H7 (cell line): ENCODE measurements at regions not wholly inside any gene's neighbourhood (a gene's known extent, or its start where the extent isn't known, plus 50 kb on each side); places are given as distances from the start of the nearest gene placed in this dataset.

Experiments
- DNase-seq: peaks from one replicate; pipeline ENCODE4 v3.0.0; 2012
- H3K27me3 ChIP-seq: 2 replicates; pipeline ENCODE4 v1.6.0; 2011; ENCODE audit warnings: mild to moderate bottlenecking, low read length; ENCODE audit not compliant: control insufficient read depth, insufficient read depth
- H3K36me3 ChIP-seq: replicated peaks from 2 replicates; pipeline ENCODE4 v1.5.1; 2011; ENCODE audit warnings: low read length; ENCODE audit not compliant: control insufficient read depth, insufficient read depth
- H3K4me3 ChIP-seq: 2 replicates; pipeline ENCODE4 v1.5.1; 2011; ENCODE audit warnings: low read depth, mild to moderate bottlenecking, control low read depth, low read length, moderate library complexity; ENCODE audit not compliant: insufficient read depth

DNA sequence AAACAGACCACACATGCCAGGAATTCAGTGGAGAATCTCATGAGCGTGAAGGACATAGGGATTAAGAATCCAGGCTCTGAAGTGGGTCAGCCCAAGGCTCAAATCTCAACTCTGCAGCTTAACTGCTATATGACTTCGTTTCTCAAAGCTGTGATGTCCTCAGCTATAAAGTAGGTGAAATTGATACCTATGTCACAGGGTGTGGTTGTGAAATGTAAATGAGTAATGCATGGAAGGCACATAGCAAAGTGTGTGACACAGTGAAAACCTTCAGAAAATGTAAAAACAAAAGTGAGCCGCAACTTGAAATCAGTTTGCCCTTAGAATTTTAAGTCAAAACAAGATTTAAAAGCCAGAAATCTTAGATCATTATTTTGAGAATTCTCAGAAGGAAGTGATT lies 145.7 kb upstream of the PRMT6 start:
- Histone ChIP-seq H3K36me3 (no peaks in the 10 kb centered on the region), H3K27me3 (no peaks in the 10 kb centered on the region; the same call in 1 of the 2 replicates), H3K4me3 (no peak overlapping the region)
- no peak for DNase-seq

DNA sequence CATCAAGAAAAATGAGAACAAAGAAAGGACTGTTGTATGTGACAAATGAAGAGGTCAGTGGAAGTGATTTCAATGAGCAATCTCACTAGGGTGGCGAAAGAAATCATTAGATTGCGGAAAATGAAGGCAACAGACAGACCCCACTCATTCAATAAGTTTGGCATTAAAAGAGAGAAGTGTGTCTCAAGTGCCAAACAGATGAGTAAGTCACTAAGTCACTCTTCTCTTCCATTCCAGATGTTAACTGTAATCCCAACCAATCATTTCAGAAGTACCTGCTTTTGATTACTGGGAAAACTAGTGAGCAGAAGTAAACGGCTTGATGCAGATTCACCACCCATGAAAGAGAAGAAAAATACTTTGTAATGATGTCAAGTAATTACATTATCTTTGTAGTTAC lies 144.3 kb upstream of the PRMT6 start:
- Histone ChIP-seq H3K36me3 (no peaks in the 10 kb centered on the region), H3K27me3 (no peaks in the 10 kb centered on the region; the same call in 1 of the 2 replicates), H3K4me3 (no peak overlapping the region)
- DNase-seq: no peak

DNA sequence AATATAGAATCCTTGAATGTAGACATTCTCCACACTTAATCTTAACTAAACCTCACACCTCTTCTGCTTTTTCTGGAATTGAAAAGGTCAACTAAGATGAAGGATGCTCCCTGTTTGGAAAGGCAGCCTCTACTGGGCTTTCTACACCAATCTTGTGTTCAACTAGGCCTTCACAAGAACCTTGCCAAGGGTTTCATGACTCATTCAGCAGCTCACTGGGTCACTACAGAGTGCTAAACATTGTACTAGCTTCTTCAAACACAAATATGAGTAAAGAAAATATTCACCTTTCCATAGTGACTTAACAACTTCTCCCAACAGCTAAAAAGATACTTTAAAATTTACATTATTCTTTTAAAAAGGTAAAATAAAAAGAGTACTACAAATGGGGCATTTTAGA lies 135.3 kb upstream of the PRMT6 start:
- Histone ChIP-seq H3K36me3 (no peaks in the 10 kb centered on the region), H3K27me3 (no peaks in the 10 kb centered on the region), H3K4me3 (no peak overlapping the region)
- DNase-seq: no peak

DNA sequence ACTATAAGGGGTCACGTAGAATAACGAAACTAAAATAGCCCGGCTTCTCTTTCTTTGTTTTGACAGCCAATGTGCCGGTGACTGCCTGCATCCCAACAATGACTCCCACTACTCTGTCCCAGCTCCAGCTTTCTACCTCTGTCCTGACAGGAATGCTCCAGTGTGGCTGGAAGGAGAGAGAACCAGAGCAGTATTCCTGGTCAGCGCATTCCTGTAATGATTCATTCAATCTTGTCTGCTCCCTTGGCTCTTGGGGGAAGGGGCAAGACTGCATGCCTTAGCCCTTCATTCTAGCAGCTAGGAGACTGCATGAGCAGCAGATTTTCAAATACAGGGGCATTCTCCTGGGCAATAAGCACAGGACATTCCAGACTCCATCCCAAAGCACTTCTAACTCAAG lies 132.1 kb upstream of the PRMT6 start:
- Histone ChIP-seq H3K36me3 (no peaks in the 10 kb centered on the region), H3K4me3 (no peak overlapping the region), H3K27me3 (no peaks in the 10 kb centered on the region)
- peak; percentile 7 for DNase-seq

- no peaks in the 10 kb centered on the region for H3K36me3 ChIP-seq
- no peaks in the 10 kb centered on the region for H3K27me3 ChIP-seq
- no peak for DNase-seq
- no peak overlapping the region for H3K4me3 ChIP-seq
Measured at GRCh38 chr1:106925750-106926149, 130.7 kb upstream of the PRMT6 start.

DNA sequence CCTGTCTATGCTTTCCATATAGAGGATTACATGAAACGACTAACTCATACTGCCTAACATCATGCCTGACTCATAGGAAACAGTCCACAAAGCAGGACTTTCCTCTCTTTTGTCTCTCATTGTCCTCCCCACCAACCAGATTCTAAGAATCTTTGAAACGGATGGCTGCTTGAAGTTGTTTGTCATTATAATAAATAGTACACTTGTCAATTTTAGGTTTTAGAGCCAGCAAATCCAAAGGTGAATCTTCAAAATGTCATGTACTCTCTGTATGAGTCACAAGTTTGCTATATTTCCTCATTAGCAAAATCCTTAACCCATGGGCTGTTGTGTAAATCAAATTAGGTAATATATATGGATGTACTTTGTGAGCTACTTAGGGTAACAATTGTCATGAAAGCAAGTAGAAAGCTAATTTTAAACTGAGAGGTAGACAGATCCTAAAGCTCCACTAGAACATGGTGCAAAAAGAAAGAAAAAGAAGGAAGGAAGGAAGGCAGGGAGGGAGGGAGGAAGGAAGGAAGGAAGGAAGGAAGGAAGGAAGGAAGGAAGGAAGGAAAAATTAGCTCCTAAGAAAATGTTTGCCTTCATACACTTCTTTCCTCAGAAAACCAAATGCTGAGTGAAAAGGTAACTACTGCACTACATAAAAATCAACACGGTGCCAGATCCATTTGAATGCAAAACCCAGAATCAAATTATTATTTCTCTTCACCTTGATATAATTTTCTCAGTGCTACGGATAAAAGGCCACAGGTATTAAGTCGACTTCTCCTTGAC lies 129.5 kb upstream of the PRMT6 start:
- Histone ChIP-seq H3K36me3 (no peaks in the 10 kb centered on the region), H3K27me3 (no peaks in the 10 kb centered on the region), H3K4me3 (no peak overlapping the region)
- no peak for DNase-seq

GRCh38 chr1:106937104-106937503 lies 119.4 kb upstream of the PRMT6 start:
- Histone ChIP-seq H3K36me3 (no peaks in the 10 kb centered on the region), H3K4me3 (no peak overlapping the region), H3K27me3 (no peaks in the 10 kb centered on the region)
- no peak for DNase-seq

DNA sequence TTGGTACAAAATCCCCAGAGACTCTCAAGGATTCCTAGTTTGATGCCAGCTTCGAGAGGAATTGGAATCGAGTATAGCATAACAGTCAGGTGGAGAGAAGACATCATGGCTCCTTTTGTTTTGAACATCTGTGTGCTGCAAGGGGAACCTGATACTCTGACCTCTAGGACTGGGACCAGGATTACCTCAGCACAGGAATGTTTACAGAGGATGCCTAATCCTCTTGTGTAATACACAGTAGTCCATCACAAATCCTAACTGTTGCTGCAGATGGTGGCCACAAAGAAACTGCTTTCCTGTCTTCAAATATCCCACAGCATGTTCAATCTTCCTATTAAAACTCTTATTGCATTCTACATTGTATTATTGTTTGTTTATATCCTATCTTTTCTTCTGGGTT lies 111.8 kb upstream of the PRMT6 start:
- no peak for DNase-seq
- Histone ChIP-seq H3K4me3 (no peak overlapping the region), H3K36me3 (no peaks in the 10 kb centered on the region), H3K27me3 (no peaks in the 10 kb centered on the region)

GRCh38 chr1:106952776-106953175 lies 103.7 kb upstream of the PRMT6 start:
- no peak for DNase-seq
- no peaks in the 10 kb centered on the region for H3K36me3 ChIP-seq
- H3K4me3 ChIP-seq: no peak overlapping the region

GRCh38 chr1:106954661-106955229 lies 101.7 kb upstream of the PRMT6 start:
- DNase-seq: no peak
- Histone ChIP-seq H3K4me3 (no peak overlapping the region), H3K36me3 (no peaks in the 10 kb centered on the region), H3K27me3 (no peaks in the 10 kb centered on the region)

More at GRCh38 chr1:106952776-106953175, 103.7 kb upstream of the PRMT6 start:
- no peaks in the 10 kb centered on the region for H3K27me3 ChIP-seq

- Histone ChIP-seq H3K4me3 (no peak overlapping the region), H3K36me3 (no peaks in the 10 kb centered on the region), H3K27me3 (no peaks in the 10 kb centered on the region)
- DNase-seq: no peak
Measured at GRCh38 chr1:106956721-106957120, 99.8 kb upstream of the PRMT6 start.

DNA sequence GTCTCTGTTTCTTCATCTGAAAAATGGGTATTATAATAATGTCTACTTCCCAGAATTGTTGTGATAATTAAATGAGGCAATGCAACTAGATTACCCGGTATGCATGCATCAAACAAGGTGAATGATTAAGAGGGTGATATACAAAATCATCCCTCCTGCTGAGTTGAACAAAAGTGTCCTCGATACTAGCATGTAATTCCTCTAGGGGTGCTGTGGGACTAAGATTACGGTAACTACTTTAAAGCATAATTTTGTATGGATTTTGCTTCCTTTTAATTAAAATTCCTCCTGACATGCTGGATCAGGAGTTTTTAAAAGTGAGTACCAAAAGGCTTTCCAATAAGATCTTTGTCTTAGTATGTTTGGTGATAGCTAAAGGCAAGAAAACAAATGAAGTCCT lies 98.7 kb upstream of the PRMT6 start:
- no peak for DNase-seq
- no peaks in the 10 kb centered on the region for H3K27me3 ChIP-seq

GRCh38 chr1:106960412-106960811 lies 96.1 kb upstream of the PRMT6 start:
- no peaks in the 10 kb centered on the region for H3K36me3 ChIP-seq
- no peak for DNase-seq
- no peaks in the 10 kb centered on the region for H3K27me3 ChIP-seq
- no peak overlapping the region for H3K4me3 ChIP-seq

More for the DNA sequence above, 98.7 kb upstream of the PRMT6 start:
- H3K4me3 ChIP-seq: no peak overlapping the region
- no peaks in the 10 kb centered on the region for H3K36me3 ChIP-seq

GRCh38 chr1:106961646-106962045 lies 94.8 kb upstream of the PRMT6 start:
- DNase-seq: no peak
- Histone ChIP-seq H3K4me3 (no peak overlapping the region), H3K36me3 (no peaks in the 10 kb centered on the region), H3K27me3 (no peaks in the 10 kb centered on the region)

DNA sequence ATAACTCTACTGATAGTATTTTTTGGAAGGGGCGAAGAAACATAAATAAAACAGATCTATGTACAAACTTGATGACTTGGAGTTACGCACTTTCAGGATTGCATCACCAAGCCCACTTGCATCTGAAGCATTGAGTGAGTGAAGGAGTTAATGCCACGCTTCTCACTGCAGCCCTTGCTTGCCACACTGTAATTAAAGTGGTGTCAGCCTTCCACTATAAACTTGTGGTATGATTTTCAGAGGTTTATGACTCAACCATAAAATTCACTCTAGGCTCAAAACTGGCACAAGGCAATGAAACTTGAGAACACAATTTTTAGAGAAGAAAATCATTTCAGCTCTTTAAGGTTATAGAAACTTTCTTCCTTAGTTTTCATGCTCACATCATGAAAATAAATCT lies 93.9 kb upstream of the PRMT6 start:
- no peaks in the 10 kb centered on the region for H3K36me3 ChIP-seq
- no peaks in the 10 kb centered on the region for H3K27me3 ChIP-seq
- H3K4me3 ChIP-seq: no peak overlapping the region
- DNase-seq: no peak
